ENCODE measurements at regions not wholly inside any gene's neighbourhood (a gene's known extent, or its start where the extent isn't known, plus 50 kb on each side); places are given as distances from the start of the nearest gene placed in this dataset.

DNA sequence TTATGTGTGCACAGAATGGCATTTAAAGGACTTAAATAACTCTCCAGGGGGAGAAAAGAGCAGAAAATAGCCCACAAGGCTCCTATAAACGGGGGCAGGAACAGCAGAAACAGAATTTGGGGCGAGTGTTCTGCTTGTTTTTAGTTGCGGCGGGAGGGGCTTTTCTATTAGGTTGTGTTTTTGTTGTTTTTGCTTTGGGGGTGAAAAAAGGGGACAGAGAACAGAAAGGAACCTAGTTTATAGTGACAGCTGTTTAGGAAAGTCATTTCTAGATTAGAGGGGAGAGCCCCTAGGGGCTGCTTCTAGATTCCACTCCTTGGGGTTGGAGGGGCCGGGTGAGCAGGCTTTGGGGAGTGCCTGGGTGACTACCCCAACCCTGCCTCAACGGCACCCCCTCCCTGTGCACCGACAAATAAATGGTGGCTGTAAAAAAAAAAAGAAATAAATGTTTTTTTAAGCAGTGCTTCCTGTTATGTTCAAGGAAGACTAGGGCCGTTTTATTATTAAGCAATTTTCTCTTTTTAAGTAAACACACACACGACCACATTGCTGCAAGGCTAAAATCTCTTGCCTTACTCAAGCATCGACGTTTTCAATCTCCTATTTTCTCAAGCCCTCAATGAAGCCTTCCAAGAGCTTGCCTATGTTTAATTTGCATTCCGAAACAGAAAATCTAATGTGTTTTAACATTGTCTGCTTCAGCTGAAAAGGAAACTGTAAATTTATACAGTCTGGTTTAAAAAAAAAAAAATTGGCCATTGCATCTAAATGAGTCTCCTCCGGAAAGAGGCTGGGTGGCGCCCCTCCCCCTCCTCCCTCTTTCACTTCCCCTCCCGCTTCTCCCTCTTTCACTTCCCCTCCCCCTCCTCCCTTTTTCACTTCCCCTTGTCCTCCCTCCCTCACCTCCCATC is 123.3 kb upstream of the TBL1X start:
- WGBS (ENCODE audit: insufficient coverage, low coverage, low lambda C conversion rate, missing lambda C conversion rate), result 10% methylated on average over 15 of the region's 15 CpGs
- ATAC-seq (peak; percentile 39 to 65 (median 48)), DNase-seq (peak; percentile 59 to 69 (median 69))
- H3K27ac ChIP-seq, result peak overlapping the region; percentile 59 to 77 (median 62)
- no peaks in the 10 kb centered on the region for H3K27me3 ChIP-seq
- no peaks in the 10 kb centered on the region for H3K36me3 ChIP-seq
- TF ChIP-seq, protein P1, sequence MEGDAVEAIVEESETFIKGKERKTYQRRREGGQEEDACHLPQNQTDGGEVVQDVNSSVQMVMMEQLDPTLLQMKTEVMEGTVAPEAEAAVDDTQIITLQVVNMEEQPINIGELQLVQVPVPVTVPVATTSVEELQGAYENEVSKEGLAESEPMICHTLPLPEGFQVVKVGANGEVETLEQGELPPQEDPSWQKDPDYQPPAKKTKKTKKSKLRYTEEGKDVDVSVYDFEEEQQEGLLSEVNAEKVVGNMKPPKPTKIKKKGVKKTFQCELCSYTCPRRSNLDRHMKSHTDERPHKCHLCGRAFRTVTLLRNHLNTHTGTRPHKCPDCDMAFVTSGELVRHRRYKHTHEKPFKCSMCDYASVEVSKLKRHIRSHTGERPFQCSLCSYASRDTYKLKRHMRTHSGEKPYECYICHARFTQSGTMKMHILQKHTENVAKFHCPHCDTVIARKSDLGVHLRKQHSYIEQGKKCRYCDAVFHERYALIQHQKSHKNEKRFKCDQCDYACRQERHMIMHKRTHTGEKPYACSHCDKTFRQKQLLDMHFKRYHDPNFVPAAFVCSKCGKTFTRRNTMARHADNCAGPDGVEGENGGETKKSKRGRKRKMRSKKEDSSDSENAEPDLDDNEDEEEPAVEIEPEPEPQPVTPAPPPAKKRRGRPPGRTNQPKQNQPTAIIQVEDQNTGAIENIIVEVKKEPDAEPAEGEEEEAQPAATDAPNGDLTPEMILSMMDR (IDR thresholded peaks at IDR 0.05), result no peak
- no peak for TF ChIP-seq POLR2A (IDR thresholded peaks at IDR 0.05)
- peaks cover 0 to 16% (median 0%) of the 10 kb centered on the region in 4 donors for H3K4me1 ChIP-seq
- intact Hi-C loops (cut with DNase I), result loop anchor here (10.0 kb wide), 1 partner anchor 123 kb away; the partner anchor contains the start of gene TBL1X (in 2 of the 2)
- H3K4me3 ChIP-seq, result peak overlapping the region; percentile 16 to 31 (median 16)
- H3K9me3 ChIP-seq, result no peaks in the 10 kb centered on the region

- Histone ChIP-seq H3K27ac (no peak overlapping the region), H3K4me1 (peaks cover 0 to 11% (median 0%) of the 10 kb centered on the region in 4 donors), H3K36me3 (no peaks in the 10 kb centered on the region), H3K4me3 (peak overlapping the region in 1 of 3 donors; percentile 19), H3K9me3 (no peaks in the 10 kb centered on the region), H3K27me3 (no peaks in the 10 kb centered on the region)
- TF ChIP-seq, protein P1 (IDR thresholded peaks at IDR 0.05), result no peak
- no peak for TF ChIP-seq POLR2A (IDR thresholded peaks at IDR 0.05)
- intact Hi-C loops (cut with DNase I), result loop anchor here (10.0 kb wide), 1 partner anchor 122 kb away; the partner anchor contains the start of gene TBL1X (in 2 of the 2)
- DNase-seq (peak; percentile 82 to 88 (median 84)), ATAC-seq (peak; percentile 90 to 96 (median 90))
- WGBS (ENCODE audit: insufficient coverage, low coverage, low lambda C conversion rate, missing lambda C conversion rate), result 3% methylated on average over 25 of the region's 25 CpGs
These were observed 122.3 kb upstream of the TBL1X start for GRCh38 chrX:9342561-9343051.

DNA sequence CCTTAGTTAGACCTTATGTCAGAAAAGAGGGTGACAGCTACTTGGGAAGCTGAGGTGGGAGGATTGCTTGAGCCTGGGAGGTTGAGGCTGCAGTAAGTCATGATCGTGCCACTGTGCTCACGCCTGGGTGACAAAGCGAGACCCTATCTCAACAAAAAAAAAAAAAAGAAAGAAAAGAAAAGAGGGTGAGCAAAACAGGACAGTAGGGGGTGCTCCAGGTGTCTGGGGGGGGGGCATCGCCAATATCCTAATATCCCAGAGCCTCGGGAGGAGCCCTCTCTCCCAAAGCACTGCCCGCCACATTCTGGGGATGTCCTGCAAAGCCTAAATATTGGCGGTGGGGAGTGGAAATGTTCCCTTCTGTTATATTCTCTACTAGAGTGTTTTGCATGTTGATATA is 120.9 kb upstream of the TBL1X start:
- no peak for ATAC-seq
- Histone ChIP-seq H3K27ac (no peak overlapping the region), H3K4me1 (peaks cover 0 to 11% (median 0%) of the 10 kb centered on the region in 4 donors), H3K27me3 (no peaks in the 10 kb centered on the region), H3K36me3 (no peaks in the 10 kb centered on the region), H3K4me3 (no peak overlapping the region), H3K9me3 (no peaks in the 10 kb centered on the region)
- DNase-seq, result no peak
- 39% methylated on average over 5 of the region's 7 CpGs for WGBS (ENCODE audit: insufficient coverage, low coverage, low lambda C conversion rate, missing lambda C conversion rate)
- intact Hi-C loops (cut with DNase I), result loop anchor here (10.0 kb wide), 1 partner anchor 121 kb away; the partner anchor contains the start of gene TBL1X (in 2 of the 2)
- no peak for TF ChIP-seq POLR2A (IDR thresholded peaks at IDR 0.05)
- TF ChIP-seq, protein P1 (IDR thresholded peaks at IDR 0.05), result no peak

DNA sequence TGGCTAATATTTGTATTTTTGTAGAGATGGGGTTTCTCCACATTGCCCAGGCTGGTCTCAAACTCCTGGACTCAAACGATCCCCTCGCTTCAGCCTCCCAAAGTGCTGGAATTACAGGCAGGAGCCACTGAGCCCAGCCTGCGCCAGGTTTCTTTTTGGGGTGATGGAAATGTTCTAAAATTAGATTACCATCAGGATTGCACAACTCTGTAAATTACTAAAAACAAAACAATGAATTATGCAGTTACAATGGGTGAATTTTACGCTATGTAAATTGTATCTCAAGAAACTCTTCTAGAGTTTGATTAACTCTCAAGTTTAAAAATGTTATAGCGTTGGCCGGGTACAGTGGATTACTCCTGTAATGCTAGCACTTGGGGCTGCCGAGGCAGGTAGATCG is 118.9 kb upstream of the TBL1X start:
- DNase-seq (no peak), ATAC-seq (no peak)
- H3K9me3 ChIP-seq, result no peaks in the 10 kb centered on the region
- H3K4me1 ChIP-seq, result peaks cover 0 to 11% (median 0%) of the 10 kb centered on the region in 4 donors
- H3K27ac ChIP-seq, result no peak overlapping the region
- no peaks in the 10 kb centered on the region for H3K27me3 ChIP-seq
- WGBS (ENCODE audit: insufficient coverage, low coverage, low lambda C conversion rate, missing lambda C conversion rate), result 78% methylated on average over 8 of the region's 8 CpGs
- no peak overlapping the region for H3K4me3 ChIP-seq
- intact Hi-C loops (cut with DNase I), result loop anchor here (10.0 kb wide), 1 partner anchor 119 kb away; the partner anchor contains the start of gene TBL1X (in 2 of the 2)
- no peaks in the 10 kb centered on the region for H3K36me3 ChIP-seq
- TF ChIP-seq POLR2A (IDR thresholded peaks at IDR 0.05), result no peak
- TF ChIP-seq, protein P1 (IDR thresholded peaks at IDR 0.05), result no peak

Measured in right lobe of liver (tissue), 6 donors.